ENCODE measurements at regions not wholly inside any gene's neighbourhood (a gene's known extent, or its start where the extent isn't known, plus 50 kb on each side); places are given as distances from the start of the nearest gene placed in this dataset.

DNA sequence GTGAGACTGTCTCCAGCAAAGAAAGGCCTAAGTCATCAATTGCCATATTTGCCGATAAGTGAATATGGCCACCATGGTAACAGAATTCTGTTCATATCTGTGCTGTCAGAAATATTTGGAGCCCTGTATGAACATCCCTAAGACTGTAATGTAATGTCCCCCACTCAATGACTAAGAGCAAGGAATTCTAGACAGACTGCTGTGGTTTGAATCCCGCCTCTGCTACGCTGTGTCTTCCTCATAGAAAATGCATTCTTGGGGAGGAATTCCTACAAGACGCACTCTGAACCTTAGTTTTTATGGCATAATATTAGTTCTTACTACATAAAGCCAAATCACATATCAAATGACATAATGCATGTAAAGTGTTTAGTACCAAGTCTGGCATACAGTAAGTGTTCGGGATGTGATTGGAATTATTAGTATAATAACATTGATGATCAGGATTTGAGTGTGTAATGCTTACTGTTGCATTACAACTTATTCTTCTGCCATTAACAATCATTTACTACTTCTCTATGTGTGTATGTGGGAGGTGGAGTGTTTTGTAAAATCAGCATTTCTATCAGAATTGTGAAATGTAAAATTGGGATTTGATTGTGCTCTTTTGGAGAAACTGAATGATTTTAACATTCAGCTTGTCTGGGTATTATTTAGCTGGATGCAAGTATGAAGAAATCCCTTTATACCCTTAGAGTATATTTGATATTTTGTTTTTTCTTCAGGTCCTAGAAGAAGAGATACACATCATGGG is 103.0 kb downstream of the OLIG3 start (continued):
- no peak for TF ChIP-seq NRF1 (IDR thresholded peaks at IDR 0.05; ENCODE audit: low read depth, low read length)

All from H1 (cell line).